CD14-positive monocyte (primary cell): ENCODE measurements at regions not wholly inside any gene's neighbourhood (a gene's known extent, or its start where the extent isn't known, plus 50 kb on each side); places are given as distances from the start of the nearest gene placed in this dataset.

ENCODE experiments used
- DNase-seq, 3 donors: peaks; one replicate each; pipeline ENCODE4 v3.0.0-alpha.2; 2011 to 2022
- H2AFZ ChIP-seq: 2 replicates; pipeline ENCODE4 v1.6.0; 2012; ENCODE audit warnings: mild to moderate bottlenecking, low read depth, low read length, inconsistent platforms; ENCODE audit not compliant: insufficient read depth, poor library complexity, severe bottlenecking
- H3K27ac ChIP-seq, 2 donors: 1 replicate in 1 of 2; 2 replicates in 1 of 2; pipeline ENCODE4 v1.5.1; 2012 to 2013; ENCODE audit warnings: low read length in 2 of 2, control low read depth in 1 of 2, inconsistent platforms in 1 of 2, low read depth in 1 of 2, mild to moderate bottlenecking in 1 of 2
- H3K27me3 ChIP-seq, 2 donors: one replicate each; pipeline versions ENCODE4 v1.6.0 to v1.6.1; 2011 to 2013; ENCODE audit warnings: low read length in 2 of 2; ENCODE audit not compliant: control insufficient read depth in 2 of 2, insufficient read depth in 2 of 2
- H3K36me3 ChIP-seq, 2 donors: replicated peaks in 1 of 2; 1 replicate in 1 of 2; 2 replicates in 1 of 2; pipeline versions ENCODE4 v1.5.1 to v1.6.1; 2012 to 2013; ENCODE audit warnings: low read length in 2 of 2, control low read depth in 1 of 2, inconsistent platforms in 1 of 2, mild to moderate bottlenecking in 1 of 2; ENCODE audit not compliant: insufficient read depth in 2 of 2, control insufficient read depth in 1 of 2
- H3K4me1 ChIP-seq, 2 donors: 1 replicate in 1 of 2; 2 replicates in 1 of 2; pipeline versions ENCODE4 v1.5.1 to v1.6.1; 2012 to 2013; ENCODE audit warnings: low read length in 2 of 2, control low read depth in 1 of 2, inconsistent platforms in 1 of 2, mild to moderate bottlenecking in 1 of 2, moderate library complexity in 1 of 2; ENCODE audit not compliant: insufficient read depth in 2 of 2, control insufficient read depth in 1 of 2
- H3K4me2 ChIP-seq: replicated peaks from 2 replicates; pipeline ENCODE3; 2012; ENCODE audit warnings: low read length, moderate library complexity, mild to moderate bottlenecking; ENCODE audit not compliant: poor library complexity, severe bottlenecking; ENCODE audit errors: extremely low read depth
- H3K4me3 ChIP-seq, 3 experiments: fragments of 200-600 bp in 1 of 3; sonication (generic) in 1 of 3; replicated peaks in 1 of 3; 1 replicate in 2 of 3; 2 replicates in 1 of 3; pipeline ENCODE4 v1.5.1; 2011 to 2013; ENCODE audit warnings: low read length in 3 of 3, mild to moderate bottlenecking in 3 of 3, control low read depth in 2 of 3, low read depth in 2 of 3, inconsistent platforms in 1 of 3, moderate library complexity in 1 of 3
- H3K79me2 ChIP-seq: 2 replicates; pipeline ENCODE4 v1.6.0; 2012; ENCODE audit warnings: mild to moderate bottlenecking, control low read depth, inconsistent platforms, low read length, moderate library complexity; ENCODE audit not compliant: insufficient read depth
- H3K9ac ChIP-seq: 2 replicates; pipeline ENCODE4 v1.6.0; 2017; ENCODE audit warnings: low read length, mild to moderate bottlenecking; ENCODE audit not compliant: insufficient read depth, poor library complexity, severe bottlenecking
- H3K9me3 ChIP-seq, 2 donors: replicated peaks in 1 of 2; 1 replicate in 1 of 2; 2 replicates in 1 of 2; pipeline versions ENCODE4 v1.5.1 to v1.6.1; 2012 to 2013; ENCODE audit warnings: low read length in 2 of 2, control low read depth in 1 of 2; ENCODE audit not compliant: control insufficient read depth in 1 of 2, insufficient read depth in 1 of 2
- H4K20me1 ChIP-seq: 2 replicates; pipeline ENCODE4 v1.6.0; 2012; ENCODE audit warnings: mild to moderate bottlenecking, low read length, control low read depth, moderate library complexity; ENCODE audit not compliant: insufficient read depth
- H3K27ac Mint-ChIP-seq, 7 donors: one replicate each; pipeline ENCODE4 v1.8.0; 2020; ENCODE audit warnings: mild to moderate bottlenecking in 7 of 7, mixed read lengths in 7 of 7, moderate library complexity in 6 of 7, inconsistent platforms in 2 of 7
- H3K27me3 Mint-ChIP-seq, 3 donors: one replicate each; pipeline ENCODE4 v1.8.0; 2021 to 2022; ENCODE audit warnings: low read depth in 3 of 3, mild to moderate bottlenecking in 3 of 3, mixed read lengths in 3 of 3, moderate library complexity in 3 of 3, inconsistent platforms in 1 of 3
- H3K36me3 Mint-ChIP-seq, 2 donors: one replicate each; pipeline ENCODE4 v1.8.0; 2020; ENCODE audit warnings: mixed read lengths in 2 of 2, inconsistent platforms in 1 of 2, mild to moderate bottlenecking in 1 of 2
- H3K4me1 Mint-ChIP-seq: one replicate; pipeline ENCODE4 v1.8.0; 2020; ENCODE audit warnings: mild to moderate bottlenecking, mixed read lengths
- H3K4me3 Mint-ChIP-seq, 2 donors: one replicate each; pipeline ENCODE4 v1.8.0; 2020; ENCODE audit warnings: mild to moderate bottlenecking in 2 of 2, mixed read lengths in 2 of 2, moderate library complexity in 1 of 2
- H3K9me3 Mint-ChIP-seq, 7 donors: one replicate each; pipeline ENCODE4 v1.8.0; 2020 to 2022; ENCODE audit warnings: mixed read lengths in 7 of 7, mild to moderate bottlenecking in 6 of 7, moderate library complexity in 6 of 7, inconsistent platforms in 2 of 7
- CTCF ChIP-seq: fragments of 200-600 bp; IDR thresholded peaks from one replicate; pipeline ENCODE4 v1.8.0; 2022; ENCODE audit warnings: antibody characterized with exemption, mild to moderate bottlenecking
- WGBS: methylation state at CpG from one replicate; pipeline ENCODE4 v1.1.5; 2013; ENCODE audit warnings: missing lambda C conversion rate; ENCODE audit not compliant: insufficient coverage; 5-methylcytosine and 5-hydroxymethylcytosine counted together
- intact Hi-C, 2 donors: fragments of 100-400 bp; cut with micrococcal nuclease; formaldehyde crosslinking; loops; one replicate each; pipeline versions ENCODE4 v1.15.0 to v1.15.1; 2023

GRCh38 chr12:39124768-39125167 is 219.4 kb upstream of the CPNE8 start:
- Mint-ChIP-seq H3K36me3 (no peaks in the 10 kb centered on the region), H3K4me3 (no peak overlapping the region), H3K27me3 (peaks cover 0 to 3% (median 0%) of the 10 kb centered on the region in 3 donors), H3K4me1 (no peaks in the 10 kb centered on the region), H3K9me3 (peaks cover 0 to 7% (median 5%) of the 10 kb centered on the region in 7 donors), H3K27ac (no peak overlapping the region)
- H2AFZ ChIP-seq: no peak overlapping the region
- H3K4me1 ChIP-seq: no peaks in the 10 kb centered on the region
- no peak overlapping the region for H3K9ac ChIP-seq
- no peak overlapping the region for H3K4me3 ChIP-seq
- WGBS: 96% methylated on average over 4 of the region's 6 CpGs
- no peak for TF ChIP-seq CTCF
- H4K20me1 ChIP-seq: no peaks in the 10 kb centered on the region
- H3K27me3 ChIP-seq: no peaks in the 10 kb centered on the region
- no peaks in the 10 kb centered on the region for H3K36me3 ChIP-seq
- DNase-seq: no peak
- H3K79me2 ChIP-seq: no peaks in the 10 kb centered on the region
- intact Hi-C loops: no loop called here
- H3K4me2 ChIP-seq: no peak overlapping the region
- H3K27ac ChIP-seq: no peak overlapping the region
- peaks cover 0 to 8% of the 10 kb centered on the region in 2 donors for H3K9me3 ChIP-seq

- H3K79me2 ChIP-seq: no peaks in the 10 kb centered on the region
- H3K4me2 ChIP-seq: no peak overlapping the region
- DNase-seq: no peak
- peaks cover 0 to 7% (median 5%) of the 10 kb centered on the region in 7 donors for H3K9me3 Mint-ChIP-seq
- no peaks in the 10 kb centered on the region for H3K4me1 Mint-ChIP-seq
- H3K27me3 Mint-ChIP-seq: peaks cover 0 to 3% (median 0%) of the 10 kb centered on the region in 3 donors
- no CpG with 5 or more reads among the region's 2 CpGs for WGBS
- H2AFZ ChIP-seq: no peak overlapping the region
- intact Hi-C loops: no loop called here
- peaks cover 0 to 8% of the 10 kb centered on the region in 2 donors for H3K9me3 ChIP-seq
- no peaks in the 10 kb centered on the region for H4K20me1 ChIP-seq
- no peak overlapping the region for H3K27ac ChIP-seq
- no peaks in the 10 kb centered on the region for H3K4me1 ChIP-seq
- no peak overlapping the region for H3K4me3 Mint-ChIP-seq
- no peaks in the 10 kb centered on the region for H3K36me3 Mint-ChIP-seq
- no peaks in the 10 kb centered on the region for H3K36me3 ChIP-seq
- no peak overlapping the region for H3K9ac ChIP-seq
- H3K4me3 ChIP-seq: no peak overlapping the region
- H3K27ac Mint-ChIP-seq: no peak overlapping the region
- no peak for TF ChIP-seq CTCF
- no peaks in the 10 kb centered on the region for H3K27me3 ChIP-seq
Measured at GRCh38 chr12:39123580-39124253, 218.3 kb upstream of the CPNE8 start.
